Right ventricle myocardium inferior (tissue), 1 donor: ENCODE measurements at regions not wholly inside any gene's neighbourhood (a gene's known extent, or its start where the extent isn't known, plus 50 kb on each side); places are given as distances from the start of the nearest gene placed in this dataset.
"Not testable (repeated sequence)": the region's sequence is repeated elsewhere in the genome, so short reads cannot be mapped to it uniquely, and the experiment has no call there.

ENCODE experiments used
- ATAC-seq: fragments of 200-7000 bp; cut with Tn5 transposase; one replicate; pipeline ENCODE4 v1.9.1; 2020; ENCODE audit warnings: mild to moderate bottlenecking, moderate library complexity
- DNase-seq: peaks from one replicate; pipeline ENCODE4 v3.0.0; 2021; ENCODE audit errors: missing footprints
- intact Hi-C: fragments of 100-400 bp; cut with DNase I; formaldehyde crosslinking; loops from one replicate; pipeline ENCODE4 v1.11.0; 2022
- donor health status: DM: no; HTN: yes; CAD: no; lungs with severe emphysema.

DNA sequence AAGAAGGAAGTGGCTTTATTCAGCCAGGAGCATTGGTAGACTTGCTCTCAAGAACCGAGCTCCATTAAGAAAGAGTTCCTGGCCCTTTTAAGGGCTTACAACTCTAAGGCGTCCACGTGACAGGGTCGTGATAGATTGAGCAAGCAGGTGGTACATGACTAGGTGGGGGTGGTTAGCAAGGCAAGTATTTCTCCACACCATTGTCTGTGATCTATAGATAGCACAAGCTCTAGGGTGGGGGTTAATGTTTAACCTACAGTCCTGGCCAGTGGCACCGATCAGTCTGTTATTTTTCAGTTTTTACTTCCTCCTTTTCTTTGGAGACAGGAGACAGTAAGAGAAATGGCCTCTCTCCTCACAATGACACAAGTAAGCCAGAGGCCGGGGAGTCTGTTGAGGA lies 215.1 kb downstream of the UQCRFS1 start:
- intact Hi-C loops, DNase-seq, ATAC-seq: not testable (repeated sequence)

DNA sequence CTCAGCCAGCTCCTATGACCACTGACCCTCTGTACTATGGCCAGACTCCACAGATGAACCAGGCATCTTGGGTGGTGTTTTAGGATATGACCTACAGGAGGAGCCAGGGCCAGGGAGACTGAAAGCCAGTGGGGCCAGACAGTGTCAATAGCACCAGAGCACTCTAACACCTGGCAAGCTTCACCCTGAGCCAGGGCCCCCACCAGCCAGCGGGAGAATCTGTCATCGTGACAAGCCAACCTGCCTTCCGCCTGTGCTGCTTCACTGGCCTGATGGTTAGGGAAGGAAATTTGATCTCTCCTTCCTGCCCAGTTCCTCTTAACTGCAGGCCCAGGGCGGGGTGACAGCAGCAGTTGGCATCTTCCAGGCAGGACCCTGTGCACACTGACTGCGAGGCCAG lies 222.4 kb downstream of the UQCRFS1 start:
- intact Hi-C loops: no loop called here
- DNase-seq (no peak), ATAC-seq (no peak)

DNA sequence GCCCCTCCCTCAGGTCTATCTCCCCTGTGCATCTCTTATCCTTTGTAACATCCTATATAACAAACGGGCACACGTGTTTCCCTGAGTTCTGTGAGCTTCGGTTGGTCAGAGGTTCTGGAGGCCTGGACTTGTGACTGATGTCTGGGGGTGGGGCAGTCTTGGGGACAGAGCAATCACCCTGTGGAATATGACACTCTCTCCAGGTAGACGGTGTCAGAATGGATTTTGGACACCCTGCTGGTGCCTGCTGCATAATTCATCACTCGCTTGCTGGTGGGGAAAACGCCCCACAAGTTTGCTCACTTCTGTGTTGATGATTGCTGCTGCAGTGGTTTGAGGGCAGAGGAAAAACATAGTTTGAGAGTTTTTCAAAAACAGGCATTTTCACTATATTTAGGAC lies 223.2 kb downstream of the UQCRFS1 start:
- intact Hi-C loops: no loop called here
- ATAC-seq: no peak
- no peak for DNase-seq

DNA sequence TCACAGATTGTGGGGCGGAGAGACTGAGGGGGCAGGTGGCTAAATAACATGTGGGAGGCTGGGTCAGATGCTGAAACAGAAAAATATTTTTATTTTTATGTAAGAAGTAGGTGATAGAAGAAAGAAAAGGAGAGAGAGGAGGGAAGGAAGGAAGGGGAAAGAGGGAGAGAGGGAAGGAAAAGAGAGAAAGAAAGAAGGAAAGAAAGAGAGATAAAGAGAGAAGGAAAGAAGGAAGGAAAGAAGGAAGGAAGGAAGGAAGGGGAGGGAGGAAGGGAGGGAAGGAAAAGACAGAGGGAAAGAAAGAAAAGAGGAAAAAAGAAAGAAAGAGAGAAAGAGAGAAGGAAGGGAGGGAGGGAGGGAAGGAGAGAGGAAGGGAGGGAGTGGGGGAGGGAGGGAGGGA lies 224.9 kb downstream of the UQCRFS1 start:
- ATAC-seq: no peak
- intact Hi-C loops: no loop called here
- DNase-seq: no peak

DNA sequence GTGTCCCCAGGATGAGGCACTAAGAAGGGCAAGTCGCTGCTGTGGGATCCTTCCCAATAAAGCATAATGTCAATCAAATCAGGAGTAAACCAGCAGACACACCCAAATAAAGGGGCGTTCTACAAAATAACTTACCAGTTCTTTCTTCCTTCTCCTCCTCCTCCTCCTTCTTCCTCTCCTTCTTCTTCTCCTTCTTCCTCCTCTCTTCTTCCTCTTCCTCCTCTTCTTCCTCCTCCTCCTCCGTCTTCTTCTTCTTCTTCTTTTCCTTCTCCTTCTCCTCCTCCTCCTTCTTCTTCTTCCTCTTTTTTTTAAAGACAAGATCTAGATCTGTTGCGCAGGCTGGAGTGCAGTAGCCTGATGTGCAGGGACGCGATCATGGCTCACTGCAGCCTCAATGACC lies 225.8 kb downstream of the UQCRFS1 start:
- intact Hi-C loops: no loop called here
- ATAC-seq: no peak

DNA sequence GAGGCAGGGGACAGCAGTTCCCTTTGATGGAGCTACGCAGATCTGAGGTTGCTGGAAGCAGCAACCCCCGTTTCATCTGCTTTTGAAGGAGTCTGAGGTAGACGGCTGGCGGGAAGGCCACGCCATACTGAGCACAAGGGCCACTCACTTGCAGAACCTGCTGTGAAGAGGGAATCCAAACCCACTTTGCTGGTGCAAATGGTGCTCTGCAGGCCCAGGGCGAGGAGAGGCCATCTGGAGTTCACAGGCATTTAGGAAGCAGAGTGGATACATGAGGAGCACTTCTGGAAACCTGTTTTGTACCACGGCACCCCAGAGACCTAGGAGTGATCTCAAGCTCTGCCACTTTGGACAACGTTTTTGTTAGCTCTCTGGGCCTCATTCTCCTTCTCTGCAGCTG lies 227.8 kb downstream of the UQCRFS1 start:
- intact Hi-C loops: no loop called here
- ATAC-seq (no peak), DNase-seq (no peak)

More for the DNA sequence above, 225.8 kb downstream of the UQCRFS1 start:
- no peak for DNase-seq

DNA sequence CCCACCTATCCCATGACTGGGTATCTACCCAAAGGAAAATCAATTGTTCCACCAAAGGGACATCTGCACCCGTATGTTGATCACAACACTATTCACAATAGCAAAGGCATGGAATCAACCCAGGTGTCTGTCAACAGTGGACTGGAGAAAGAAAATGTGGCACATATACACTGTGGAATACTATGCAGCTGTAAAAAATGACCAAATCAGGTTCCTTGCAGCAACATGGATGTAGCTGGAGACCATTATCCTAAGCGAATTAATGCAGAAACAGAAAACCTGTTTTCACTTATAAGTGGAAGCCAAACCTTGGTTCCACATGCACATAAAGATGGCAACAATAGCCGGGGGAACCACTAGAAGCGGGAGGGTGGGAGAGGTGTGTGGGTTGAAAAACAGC lies 228.6 kb downstream of the UQCRFS1 start:
- intact Hi-C loops: no loop called here
- DNase-seq (no peak), ATAC-seq (no peak)

DNA sequence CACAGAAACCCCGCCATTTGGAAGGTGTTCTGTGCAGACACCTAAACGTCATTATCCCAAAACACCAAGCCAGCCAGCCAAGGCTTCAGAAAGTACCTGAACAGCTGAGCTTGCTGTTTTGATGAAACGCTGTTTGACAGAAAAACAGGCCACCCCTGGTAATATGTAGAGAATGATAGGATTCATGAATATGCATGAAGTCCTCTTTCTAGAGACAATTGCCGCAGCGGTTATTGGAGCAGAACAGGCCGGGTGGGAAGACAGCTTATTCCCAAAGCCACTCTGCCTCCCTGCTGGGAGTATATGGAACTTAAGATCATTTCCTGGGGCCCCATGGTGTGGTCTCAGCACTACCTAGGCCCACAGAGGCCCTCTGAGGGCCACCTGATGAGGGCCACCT lies 229.5 kb downstream of the UQCRFS1 start:
- intact Hi-C loops: no loop called here
- DNase-seq (no peak), ATAC-seq (no peak)

DNA sequence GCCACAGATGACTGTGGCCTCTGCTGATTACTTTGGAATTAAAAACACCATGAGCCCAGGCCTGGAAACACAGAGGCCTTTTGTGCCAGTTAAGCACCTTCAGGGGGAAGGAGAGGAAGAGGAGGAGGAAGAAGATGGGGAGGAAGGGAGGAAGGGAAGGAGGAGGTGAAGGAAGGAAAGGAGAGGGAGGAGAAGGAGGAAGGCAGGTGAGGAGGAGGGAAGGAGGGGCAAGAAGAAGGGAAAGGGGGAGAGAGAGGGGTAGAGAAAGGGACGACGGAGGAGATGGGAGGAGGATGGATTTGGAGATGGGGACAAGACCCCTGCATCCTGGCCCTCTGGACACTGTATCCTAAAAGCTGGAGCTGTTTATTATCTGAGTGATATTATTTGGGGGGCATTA lies 231.0 kb downstream of the UQCRFS1 start:
- intact Hi-C loops: no loop called here
- DNase-seq (no peak), ATAC-seq (no peak)

DNA sequence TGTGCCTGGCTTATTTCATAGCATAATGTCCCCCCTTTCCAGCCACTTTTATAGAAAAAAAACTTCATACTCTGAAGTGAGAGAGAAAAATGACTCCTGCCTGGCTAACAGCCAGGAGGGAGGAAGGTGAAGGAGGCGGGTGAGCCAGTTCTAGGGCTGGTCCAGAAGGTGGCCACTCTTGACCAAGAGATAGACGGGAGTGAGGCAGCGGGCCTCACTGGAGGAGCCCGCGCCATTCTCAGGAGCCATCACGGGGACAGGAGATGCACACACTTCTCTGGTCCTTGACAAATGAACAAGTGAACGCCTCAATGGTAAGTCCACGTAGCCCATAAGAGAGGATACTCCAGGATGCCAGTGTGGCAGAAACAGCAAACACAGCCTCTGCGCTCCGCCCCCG lies 231.4 kb downstream of the UQCRFS1 start:
- DNase-seq: no peak
- no peak for ATAC-seq
- intact Hi-C loops: no loop called here

DNA sequence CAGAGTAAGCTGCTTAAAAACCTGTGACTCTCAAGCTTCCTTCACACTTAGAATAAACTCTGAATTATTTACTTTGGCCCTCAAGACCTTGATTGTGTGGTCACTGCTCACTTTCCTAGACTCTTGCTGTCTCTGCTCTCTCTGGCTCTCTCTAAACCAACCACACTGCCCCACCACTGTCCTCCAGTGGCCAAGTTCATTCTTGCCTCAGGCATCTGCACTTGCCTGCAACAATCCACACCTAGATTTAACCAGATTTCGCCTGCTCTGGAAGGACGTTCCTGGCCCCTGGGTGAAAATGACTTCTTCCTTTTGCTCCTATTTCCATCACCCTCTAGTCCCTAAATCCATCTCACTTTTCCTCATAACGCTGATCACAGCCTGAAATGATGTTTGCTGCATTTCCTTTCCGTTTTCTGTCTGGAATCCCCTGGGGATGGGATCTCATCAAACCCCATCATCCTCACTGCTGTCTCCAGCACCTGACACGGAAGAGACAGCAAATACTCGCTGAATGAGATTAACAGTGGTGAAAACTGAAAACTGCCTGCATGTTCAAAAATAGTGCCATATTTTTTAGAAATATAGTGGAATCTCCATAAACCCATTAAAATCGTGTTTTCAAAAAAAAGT lies 232.6 kb downstream of the UQCRFS1 start:
- DNase-seq: no peak
- intact Hi-C loops: no loop called here
- ATAC-seq: peak; percentile 60

DNA sequence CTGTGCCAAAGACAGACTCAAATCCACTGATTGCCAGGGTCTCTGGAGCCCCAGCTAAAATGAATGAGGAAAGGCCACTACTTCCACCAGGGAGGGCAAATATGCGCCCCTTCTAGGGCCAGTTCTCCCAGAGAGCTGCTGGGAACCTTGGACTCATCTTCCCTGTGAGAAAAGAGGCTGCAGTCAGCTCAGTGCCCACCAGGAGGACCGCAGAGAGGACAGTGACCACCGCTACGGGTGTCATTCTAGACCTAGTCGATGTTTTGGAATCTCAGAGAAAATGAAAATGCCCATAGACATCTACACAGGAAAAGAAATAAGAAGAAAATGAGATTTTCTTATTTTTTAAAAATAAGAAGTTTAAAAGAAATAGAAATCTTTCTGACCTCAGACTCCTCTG lies 235.1 kb downstream of the UQCRFS1 start:
- DNase-seq (no peak), ATAC-seq (no peak)
- intact Hi-C loops: no loop called here

DNA sequence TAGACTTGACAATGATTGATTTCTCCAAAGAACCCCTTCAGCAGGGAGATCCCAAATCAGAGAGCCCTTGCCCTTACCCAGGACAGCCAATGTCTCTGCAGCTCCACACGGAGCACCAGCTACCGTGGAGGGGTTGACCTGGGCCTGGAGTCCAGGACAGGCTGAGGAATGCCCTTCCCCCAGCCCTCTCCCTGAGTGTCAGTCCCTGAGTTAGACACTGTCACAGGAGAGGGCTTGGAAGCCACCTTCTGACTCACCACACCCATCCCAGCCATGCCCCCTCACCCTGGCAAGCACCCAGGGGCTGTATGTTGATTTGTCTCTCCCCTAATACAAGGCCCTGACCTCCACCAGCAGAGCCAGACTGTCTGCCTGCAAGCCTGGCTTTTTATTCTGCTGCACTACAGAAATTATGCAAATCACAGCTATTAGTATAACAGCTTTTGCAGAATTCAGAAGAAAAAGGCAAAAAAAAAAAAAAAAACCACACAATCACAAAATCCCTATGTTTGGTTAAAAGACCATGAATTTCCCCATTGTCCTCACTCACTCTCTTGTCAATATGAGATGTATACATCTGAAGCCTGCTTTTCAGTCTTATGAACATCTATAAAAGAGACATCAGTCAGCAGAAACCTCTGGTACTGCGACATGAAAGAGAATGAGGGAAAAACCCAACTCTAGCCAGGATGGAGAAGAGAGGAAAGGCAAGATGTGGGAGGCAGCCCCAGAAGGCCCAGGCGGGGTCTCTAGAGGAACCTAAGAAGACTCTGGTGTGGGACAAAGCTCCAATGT lies 240.7 kb downstream of the UQCRFS1 start:
- DNase-seq: no peak
- no peak for ATAC-seq
- intact Hi-C loops: no loop called here

DNA sequence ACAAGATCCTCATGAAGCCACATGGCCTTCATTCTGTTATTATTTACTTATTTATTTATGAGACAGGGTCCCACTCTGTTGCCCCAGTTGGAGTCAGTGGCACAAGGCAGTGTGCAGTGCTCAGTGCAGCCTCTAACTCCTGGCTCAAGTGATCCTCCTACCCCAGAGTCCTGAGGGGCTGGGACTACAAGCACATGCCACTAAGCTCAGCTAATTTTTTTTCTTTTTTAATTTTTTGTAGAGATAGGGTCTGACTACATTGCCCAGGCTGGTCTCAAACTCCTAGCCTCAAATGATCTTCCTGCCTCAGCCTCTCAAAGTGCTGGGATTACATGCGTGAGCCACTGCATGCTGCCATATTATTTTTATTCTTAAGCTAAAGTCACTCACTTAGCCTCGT lies 241.4 kb downstream of the UQCRFS1 start:
- ATAC-seq (no peak), DNase-seq (no peak)
- intact Hi-C loops: no loop called here

DNA sequence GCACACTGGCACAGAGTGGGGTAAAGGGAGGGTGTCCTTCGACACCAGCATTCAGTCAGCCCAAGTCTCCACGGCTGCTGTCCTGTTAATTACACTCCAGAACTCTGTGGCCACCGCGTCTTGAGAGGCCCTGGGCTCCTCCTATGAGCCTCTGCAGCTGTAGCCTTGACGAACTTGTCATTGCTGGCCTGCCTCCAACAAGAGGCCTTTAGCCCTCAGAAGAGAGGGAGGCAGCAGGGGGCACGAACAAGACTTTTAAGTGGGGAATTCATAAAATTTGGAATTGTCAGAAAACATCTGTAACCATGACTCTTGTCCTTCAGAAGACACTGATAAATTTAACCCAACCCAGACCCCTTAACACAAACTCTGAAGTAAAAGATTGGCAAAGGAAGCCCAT lies 241.9 kb downstream of the UQCRFS1 start:
- DNase-seq (no peak), ATAC-seq (no peak)
- intact Hi-C loops: no loop called here

DNA sequence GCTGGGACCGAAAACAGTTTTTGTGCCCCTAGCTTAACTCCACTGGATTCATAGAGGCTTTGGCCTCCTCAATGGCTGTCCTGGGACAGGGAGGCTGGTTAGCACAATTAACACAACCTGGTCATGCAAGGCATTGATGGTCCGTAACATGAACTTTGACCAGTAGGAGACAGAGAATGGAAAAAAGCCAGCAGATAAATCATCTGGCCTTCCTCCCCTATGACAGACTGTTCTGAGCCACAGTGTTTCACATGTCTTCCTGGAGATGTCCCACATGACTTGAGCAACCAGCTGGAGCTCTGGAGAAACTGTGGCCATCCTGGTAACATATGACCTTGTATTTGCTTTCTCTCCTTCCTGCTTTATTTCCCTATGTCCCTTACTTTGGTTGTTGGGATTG lies 244.2 kb downstream of the UQCRFS1 start:
- intact Hi-C loops: no loop called here
- ATAC-seq: no peak

DNA sequence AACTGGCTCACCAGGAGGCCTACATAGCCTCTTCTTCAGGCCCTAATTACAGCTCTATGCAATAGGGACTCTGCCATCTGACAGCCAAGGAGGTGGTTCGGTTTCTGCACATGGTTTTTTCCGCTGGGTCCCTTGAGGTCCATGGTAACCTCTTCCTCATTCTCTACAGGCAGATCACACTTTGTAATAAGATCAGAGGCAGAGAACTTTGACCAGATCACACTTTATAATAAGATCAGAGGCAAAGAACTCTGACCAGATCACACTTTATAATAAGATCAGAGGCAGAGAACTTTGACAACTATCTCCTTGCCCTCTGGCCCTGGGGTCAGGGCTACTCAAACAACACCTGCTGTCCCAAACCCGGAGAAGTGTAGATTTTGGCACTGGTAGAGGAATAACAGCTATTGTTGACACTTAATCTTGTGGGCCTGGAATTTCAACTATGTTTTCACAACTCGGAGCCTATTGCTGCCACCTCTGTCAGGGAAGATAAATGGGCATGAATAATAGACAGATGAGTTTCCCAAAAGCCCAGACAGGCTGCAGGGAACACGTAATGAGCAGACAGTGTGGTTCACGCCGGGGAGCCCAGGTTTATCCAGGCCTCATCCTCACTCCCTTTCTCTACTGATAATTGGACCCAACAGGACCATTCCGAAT lies 246.1 kb downstream of the UQCRFS1 start:
- ATAC-seq (peak; percentile 72), DNase-seq (no peak)
- intact Hi-C loops: no loop called here

More for the DNA sequence above, 244.2 kb downstream of the UQCRFS1 start:
- no peak for DNase-seq

DNA sequence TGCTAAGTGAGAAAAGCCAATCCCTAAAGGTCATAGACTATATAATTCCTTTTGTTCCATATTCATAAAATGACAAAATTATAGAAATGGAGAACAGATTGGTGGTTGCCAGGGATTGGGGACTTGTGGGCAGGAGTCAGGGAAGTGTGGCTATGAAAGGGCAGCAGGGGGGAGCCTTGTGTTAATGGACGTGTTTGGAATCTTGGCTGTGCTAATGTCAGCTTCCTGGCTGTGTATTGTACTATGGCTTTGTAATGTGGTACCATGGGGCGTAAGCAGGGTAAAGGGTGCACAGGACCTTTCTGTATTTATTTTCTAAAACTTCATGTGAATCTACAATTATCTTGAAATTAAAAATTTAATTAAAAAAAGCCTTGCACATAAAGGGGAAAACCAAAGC lies 248.5 kb downstream of the UQCRFS1 start:
- DNase-seq (no peak), ATAC-seq (no peak)
- intact Hi-C loops: no loop called here

DNA sequence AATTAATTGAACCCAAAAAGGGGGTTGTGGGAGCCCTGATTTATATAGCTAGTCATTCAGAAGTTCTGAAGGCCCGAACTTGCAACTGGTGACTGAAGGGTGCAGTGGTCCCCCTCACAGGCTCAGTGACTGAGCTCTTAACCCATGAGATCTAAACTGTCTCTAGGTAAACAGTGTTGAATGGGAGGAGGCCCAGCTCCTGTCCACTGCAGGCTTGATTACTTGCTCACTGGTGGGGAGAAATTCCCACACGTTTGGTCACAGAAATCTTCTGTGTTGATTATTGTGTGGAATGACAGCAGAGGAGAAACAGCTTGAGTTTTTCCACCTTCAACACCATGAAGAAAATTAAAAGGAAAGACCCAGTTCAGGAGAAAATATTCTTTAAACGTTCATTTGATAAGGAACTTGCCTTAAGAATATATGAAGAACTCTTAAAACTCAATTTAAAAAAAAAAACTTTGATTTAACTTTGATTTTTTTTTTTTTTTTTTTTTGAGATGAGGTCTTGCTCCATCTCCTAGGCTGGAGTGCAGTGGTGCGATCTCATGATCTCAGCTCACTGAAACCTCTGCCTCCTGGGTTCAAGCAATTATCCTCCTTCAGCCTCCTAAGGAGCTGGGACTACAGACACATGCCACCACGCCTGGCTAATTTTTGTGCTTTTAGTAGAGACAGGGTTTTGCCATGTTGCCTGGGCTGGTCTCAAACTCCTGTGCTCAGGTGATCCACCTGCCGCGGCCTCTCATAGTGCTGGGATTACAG lies 249.3 kb downstream of the UQCRFS1 start:
- intact Hi-C loops: no loop called here
- DNase-seq: no peak
- ATAC-seq: no peak
